Kidney (tissue), 13 donors: ENCODE measurements at regions not wholly inside any gene's neighbourhood (a gene's known extent, or its start where the extent isn't known, plus 50 kb on each side); places are given as distances from the start of the nearest gene placed in this dataset.
"Not testable (repeated sequence)": the region's sequence is repeated elsewhere in the genome, so short reads cannot be mapped to it uniquely, and the experiment has no call there.

Experiments used
- DNase-seq, 5 donors: peaks; one replicate each; pipeline ENCODE4 v3.0.0-alpha.2; 2013 to 2020
- FAIRE-seq: peaks from 2 replicates; lab custom pipeline; 2012; peaks lifted over from hg19 to GRCh38; lab: Jason Lieb, UNC
- H3K27ac ChIP-seq, 2 donors: one replicate each; pipeline ENCODE4 v1.7.0; 2013; ENCODE audit warnings: low read depth in 2 of 2, low read length in 2 of 2, inconsistent platforms in 1 of 2
- H3K27me3 ChIP-seq: one replicate; pipeline ENCODE4 v1.7.1; 2013; ENCODE audit warnings: low read length, inconsistent platforms; ENCODE audit not compliant: control insufficient read depth, insufficient read depth
- H3K36me3 ChIP-seq, 3 donors: one replicate each; pipeline versions ENCODE4 v1.7.0 to v1.7.1; 2013; ENCODE audit warnings: low read length in 3 of 3, control low read depth in 1 of 3, inconsistent platforms in 1 of 3; ENCODE audit not compliant: insufficient read depth in 3 of 3, control insufficient read depth in 2 of 3
- H3K4me1 ChIP-seq, 3 donors: one replicate each; pipeline versions ENCODE4 v1.7.0 to v1.7.1; 2013; ENCODE audit warnings: low read length in 3 of 3, inconsistent platforms in 1 of 3, low read depth in 1 of 3; ENCODE audit not compliant: control insufficient read depth in 2 of 3, insufficient read depth in 2 of 3
- H3K4me3 ChIP-seq, 3 donors: one replicate each; pipeline versions ENCODE4 v1.7.0 to v1.8.1; 2013; ENCODE audit warnings: low read length in 3 of 3, control low read depth in 1 of 3, inconsistent platforms in 1 of 3
- H3K9ac ChIP-seq, 3 donors: one replicate each; pipeline versions ENCODE4 v1.7.0 to v1.7.1; 2013; ENCODE audit warnings: low read length in 3 of 3, control low read depth in 1 of 3, inconsistent platforms in 1 of 3
- H3K9me3 ChIP-seq, 3 donors: one replicate each; pipeline versions ENCODE4 v1.7.0 to v1.7.1; 2013; ENCODE audit warnings: low read length in 3 of 3, control low read depth in 1 of 3, inconsistent platforms in 1 of 3; ENCODE audit not compliant: control insufficient read depth in 2 of 3, insufficient read depth in 1 of 3
- CTCF ChIP-seq: IDR thresholded peaks from 3 replicates; pipeline ENCODE4 v1.5.1; 2012; ENCODE audit warnings: mild to moderate bottlenecking, moderate library complexity, borderline replicate concordance; ENCODE audit not compliant: insufficient read depth; ENCODE audit errors: extremely low read depth
- intact Hi-C: fragments of 100-400 bp; cut with DNase I; formaldehyde crosslinking; loops from one replicate; pipeline ENCODE4 v1.11.1; 2022
- donor health status: control.
- donor health status: control.
- donor health status: control.
- donor health status: control.
- donor health status: control.
- donor health status: DM: yes; HTN: yes; CAD: no.
- donor health status: Normal renal cell carcinoma (clear cell type).

GRCh38 chr22:16911340-16911739 lies 86.1 kb upstream of the XKR3 start:
- H3K27ac ChIP-seq, DNase-seq, intact Hi-C loops, H3K4me1 ChIP-seq, H3K9ac ChIP-seq, H3K36me3 ChIP-seq, H3K27me3 ChIP-seq, H3K9me3 ChIP-seq, H3K4me3 ChIP-seq: not testable (repeated sequence)
- peak; percentile 98 for FAIRE-seq

- DNase-seq, H3K27ac ChIP-seq, H3K4me3 ChIP-seq, H3K36me3 ChIP-seq, H3K9me3 ChIP-seq, FAIRE-seq, H3K27me3 ChIP-seq, H3K4me1 ChIP-seq, H3K9ac ChIP-seq, intact Hi-C loops: not testable (repeated sequence)
Observed at GRCh38 chr22:16902051-16902450, 76.8 kb upstream of the XKR3 start.

DNA sequence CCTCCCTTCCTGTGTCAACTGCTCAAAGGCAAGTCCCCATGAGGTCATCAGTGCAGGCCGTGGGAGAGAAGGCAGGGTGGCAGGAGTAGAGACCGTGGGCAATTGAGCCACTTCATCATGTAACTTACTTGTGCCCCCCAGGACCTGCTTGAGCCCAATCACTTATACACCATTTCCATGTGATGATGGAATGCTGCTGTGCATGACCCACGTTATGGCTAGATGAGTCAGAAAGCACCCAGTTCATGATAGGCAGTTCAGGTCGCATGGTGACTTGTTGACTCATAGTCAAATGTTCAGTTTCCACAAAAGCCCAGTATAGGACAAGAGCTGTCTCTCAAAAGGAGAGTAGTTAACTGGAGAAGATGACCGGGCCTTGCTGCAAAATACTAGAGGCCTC lies 76.4 kb upstream of the XKR3 start:
- FAIRE-seq, H3K9me3 ChIP-seq, H3K27ac ChIP-seq, DNase-seq, H3K4me3 ChIP-seq, H3K27me3 ChIP-seq, H3K36me3 ChIP-seq, H3K9ac ChIP-seq, intact Hi-C loops, H3K4me1 ChIP-seq: not testable (repeated sequence)

DNA sequence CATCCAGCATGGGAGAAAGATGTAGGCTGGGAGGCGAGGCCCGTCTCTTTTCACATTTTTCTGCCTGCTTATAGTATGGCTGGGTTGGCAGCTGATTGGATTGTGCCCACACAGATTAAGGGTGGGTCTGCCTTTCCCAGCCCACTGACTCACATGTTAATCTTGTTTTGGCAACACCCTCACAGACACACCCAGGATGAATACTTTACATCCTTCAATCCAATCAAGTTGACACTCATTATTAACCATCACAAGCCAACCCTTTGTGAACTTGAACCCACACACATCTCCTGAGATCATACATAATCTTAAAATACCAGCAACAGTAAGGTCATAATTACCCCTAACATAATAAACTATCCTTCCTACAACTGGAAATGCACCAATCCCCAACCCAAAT lies 74.1 kb upstream of the XKR3 start:
- H3K27ac ChIP-seq, DNase-seq, H3K9me3 ChIP-seq, H3K36me3 ChIP-seq, H3K4me1 ChIP-seq, H3K27me3 ChIP-seq, H3K4me3 ChIP-seq, FAIRE-seq, H3K9ac ChIP-seq, intact Hi-C loops: not testable (repeated sequence)

- H3K4me1 ChIP-seq, intact Hi-C loops, H3K4me3 ChIP-seq, DNase-seq, H3K36me3 ChIP-seq, H3K27ac ChIP-seq, H3K9ac ChIP-seq, FAIRE-seq, H3K27me3 ChIP-seq, H3K9me3 ChIP-seq: not testable (repeated sequence)
Observed at GRCh38 chr22:16897365-16897764, 72.2 kb upstream of the XKR3 start.

GRCh38 chr22:16891892-16892291 lies 66.7 kb upstream of the XKR3 start:
- H3K4me3 ChIP-seq, H3K27ac ChIP-seq, DNase-seq, H3K9ac ChIP-seq, intact Hi-C loops, H3K9me3 ChIP-seq, H3K27me3 ChIP-seq, H3K4me1 ChIP-seq, H3K36me3 ChIP-seq: not testable (repeated sequence)
- peak; percentile 89 for FAIRE-seq
- TF ChIP-seq CTCF, result peak; percentile 13

DNA sequence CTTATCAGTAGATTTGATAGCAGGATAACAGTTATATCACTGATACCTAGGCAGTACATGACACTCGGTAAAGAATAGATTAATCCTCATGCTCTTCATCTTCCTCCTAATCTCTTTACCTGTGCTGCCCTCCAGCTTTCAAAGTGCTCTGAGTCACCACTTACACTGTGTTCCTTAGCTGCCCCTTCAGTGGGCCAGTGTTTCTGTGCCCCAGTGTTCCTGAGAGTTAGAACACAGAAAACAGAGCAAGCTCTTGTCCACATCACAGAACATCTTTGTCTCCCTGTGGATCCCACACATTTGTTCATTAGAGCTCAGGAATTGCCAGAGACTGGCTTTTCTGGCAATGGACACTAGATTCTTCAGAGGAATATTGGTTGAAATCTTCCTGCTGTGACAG lies 51.1 kb upstream of the XKR3 start:
- H3K4me1 ChIP-seq, FAIRE-seq, H3K9me3 ChIP-seq, H3K36me3 ChIP-seq, H3K9ac ChIP-seq, H3K27ac ChIP-seq, H3K27me3 ChIP-seq, DNase-seq, intact Hi-C loops, H3K4me3 ChIP-seq: not testable (repeated sequence)
